ENCODE measurements at regions not wholly inside any gene's neighbourhood (a gene's known extent, or its start where the extent isn't known, plus 50 kb on each side); places are given as distances from the start of the nearest gene placed in this dataset.

GRCh38 chr6:156502969-156503504, 274.1 kb upstream of the ARID1B start:
- no peak overlapping the region for H3K4me2 ChIP-seq
- no peak overlapping the region for H3K4me3 Mint-ChIP-seq
- H2AFZ ChIP-seq = peak overlapping the region; percentile 63
- H3K4me3 ChIP-seq = no peak overlapping the region
- H3K9me3 Mint-ChIP-seq = no peaks in the 10 kb centered on the region; the same call in 2 of the 3 replicates
- H3K27ac Mint-ChIP-seq = no peak overlapping the region
- no peak overlapping the region for H3K27ac ChIP-seq (ENCODE audit: low read depth)
- ATAC-seq (no peak), DNase-seq (ENCODE audit: low spot score) (peak; percentile 4)
- H3K9me2 ChIP-seq (ENCODE audit: insufficient read depth) = peaks cover 11% of the 10 kb centered on the region; the same call in 1 of the 2 replicates
- H3K27me3 ChIP-seq (ENCODE audit: insufficient read depth) = no peaks in the 10 kb centered on the region
- no peaks in the 10 kb centered on the region for H3K36me3 Mint-ChIP-seq (ENCODE audit: low read depth)
- H3K79me2 ChIP-seq (replicated peaks; ENCODE audit: insufficient read depth) = no peaks in the 10 kb centered on the region
- no peaks in the 10 kb centered on the region; the same call in none of the 3 replicates for H3K4me1 Mint-ChIP-seq
- H3K27me3 Mint-ChIP-seq (ENCODE audit: insufficient read depth, low read depth, poor library complexity) = peaks cover 5% of the 10 kb centered on the region
- no peaks in the 10 kb centered on the region for H3K36me3 ChIP-seq (ENCODE audit: insufficient read depth)
- H3F3A ChIP-seq (replicated peaks; ENCODE audit: low read depth) = no peaks in the 10 kb centered on the region
- H4K20me1 ChIP-seq (replicated peaks; ENCODE audit: insufficient read depth) = no peaks in the 10 kb centered on the region
- H3K4me1 ChIP-seq (ENCODE audit: insufficient read depth) = no peaks in the 10 kb centered on the region
- TF ChIP-seq POLR2AphosphoS5 (IDR thresholded peaks at IDR 0.05; ENCODE audit: low read depth) (no peak), NANOG (IDR thresholded peaks at IDR 0.05; ENCODE audit: borderline replicate concordance) (no peak), EZH2phosphoT487 (IDR thresholded peaks at IDR 0.05; ENCODE audit: unreplicated experiment) (no peak)

GRCh38 chr6:156497618-156498017, 279.6 kb upstream of the ARID1B start:
- H3K9me3 Mint-ChIP-seq = no peaks in the 10 kb centered on the region; the same call in 2 of the 3 replicates
- Histone ChIP-seq H4K20me1 (replicated peaks; ENCODE audit: insufficient read depth) (no peaks in the 10 kb centered on the region), H2AFZ (no peak overlapping the region), H3K4me2 (no peak overlapping the region), H3K79me2 (replicated peaks; ENCODE audit: insufficient read depth) (no peaks in the 10 kb centered on the region), H3K27ac (ENCODE audit: low read depth) (no peak overlapping the region), H3K9me2 (ENCODE audit: insufficient read depth) (peaks cover 4% of the 10 kb centered on the region; the same call in 1 of the 2 replicates), H3K36me3 (ENCODE audit: insufficient read depth) (no peaks in the 10 kb centered on the region), H3K27me3 (ENCODE audit: insufficient read depth) (no peaks in the 10 kb centered on the region), H3K4me1 (ENCODE audit: insufficient read depth) (no peaks in the 10 kb centered on the region), H3F3A (replicated peaks; ENCODE audit: low read depth) (no peaks in the 10 kb centered on the region), H3K4me3 (no peak overlapping the region)
- no peaks in the 10 kb centered on the region for H3K36me3 Mint-ChIP-seq (ENCODE audit: low read depth)
- no peak overlapping the region for H3K4me3 Mint-ChIP-seq
- TF ChIP-seq ZNF114 (CRISPR knock-in tag; IDR thresholded peaks at IDR 0.05) = no peak
- TF ChIP-seq JUNB (IDR thresholded peaks at IDR 0.05; ENCODE audit: unreplicated experiment) = no peak
- TF ChIP-seq POLR2AphosphoS5 (IDR thresholded peaks at IDR 0.05; ENCODE audit: low read depth) = no peak
- no peak for TF ChIP-seq ETS1 (IDR thresholded peaks at IDR 0.05)
- no peak for TF ChIP-seq CREB1 (CRISPR knock-in tag; IDR thresholded peaks at IDR 0.05; ENCODE audit: low read depth)
- TF ChIP-seq EZH2 (IDR thresholded peaks at IDR 0.05; ENCODE audit: low read depth, unreplicated experiment) = no peak
- no peak for TF ChIP-seq NANOG (IDR thresholded peaks at IDR 0.05; ENCODE audit: borderline replicate concordance)
- ATAC-seq (no peak), DNase-seq (ENCODE audit: low spot score) (no peak)
- no peaks in the 10 kb centered on the region; the same call in 2 of the 3 replicates for H3K4me1 Mint-ChIP-seq
- no peak overlapping the region for H3K27ac Mint-ChIP-seq
- peaks cover 5% of the 10 kb centered on the region for H3K27me3 Mint-ChIP-seq (ENCODE audit: insufficient read depth, low read depth, poor library complexity)

GRCh38 chr6:156487877-156488276, 289.3 kb upstream of the ARID1B start:
- Histone ChIP-seq H4K20me1 (replicated peaks; ENCODE audit: insufficient read depth) (no peaks in the 10 kb centered on the region), H3K4me1 (ENCODE audit: insufficient read depth) (no peaks in the 10 kb centered on the region), H3K4me2 (no peak overlapping the region), H3K27ac (ENCODE audit: low read depth) (no peak overlapping the region), H3K9me2 (ENCODE audit: insufficient read depth) (0 out of 2 replicates have a peak, but pooled peaks cover 9% of the 10 kb centered on the region), H3K4me3 (no peak overlapping the region), H3K79me2 (replicated peaks; ENCODE audit: insufficient read depth) (no peaks in the 10 kb centered on the region), H3K36me3 (ENCODE audit: insufficient read depth) (peaks cover 5% of the 10 kb centered on the region; the same call in 1 of the 2 replicates), H3K27me3 (ENCODE audit: insufficient read depth) (no peaks in the 10 kb centered on the region), H3F3A (replicated peaks; ENCODE audit: low read depth) (no peaks in the 10 kb centered on the region), H2AFZ (no peak overlapping the region)
- Mint-ChIP-seq H3K36me3 (ENCODE audit: low read depth) (peaks cover 16% of the 10 kb centered on the region), H3K27me3 (ENCODE audit: insufficient read depth, low read depth, poor library complexity) (no peaks in the 10 kb centered on the region), H3K4me1 (no peaks in the 10 kb centered on the region), H3K27ac (no peak overlapping the region), H3K4me3 (no peak overlapping the region), H3K9me3 (peaks cover 41% of the 10 kb centered on the region)
- TF ChIP-seq EZH2phosphoT487 (IDR thresholded peaks at IDR 0.05; ENCODE audit: unreplicated experiment) (no peak), STAT1 (IDR thresholded peaks at IDR 0.05; ENCODE audit: unreplicated experiment) (no peak), CREB1 (CRISPR knock-in tag; IDR thresholded peaks at IDR 0.05; ENCODE audit: low read depth) (no peak), POLR2AphosphoS5 (IDR thresholded peaks at IDR 0.05; ENCODE audit: low read depth) (no peak), EZH2 (IDR thresholded peaks at IDR 0.05; ENCODE audit: low read depth, unreplicated experiment) (no peak), ZNF331 (CRISPR knock-in tag; IDR thresholded peaks at IDR 0.05; ENCODE audit: low read depth) (no peak)
- DNase-seq (ENCODE audit: low spot score) (no peak), ATAC-seq (no peak)

Data from GM23338 (cell line).